Endothelial cell of umbilical vein (primary cell): ENCODE measurements at regions not wholly inside any gene's neighbourhood (a gene's known extent, or its start where the extent isn't known, plus 50 kb on each side); places are given as distances from the start of the nearest gene placed in this dataset.
"Not testable (repeated sequence)": the region's sequence is repeated elsewhere in the genome, so short reads cannot be mapped to it uniquely, and the experiment has no call there.

ENCODE experiments used
- BruUV-seq: library from RNA; stranded (reverse); fragments of 400-500 nt; replicated peaks from 2 replicates; lab custom pipeline; 2021; lab: Mats Ljungman, UMichigan
- CTCF ChIA-PET: fragments of 300-600, 350-600 bp; sonication (Branson Sonifier 250); formaldehyde crosslinking; loops from one replicate; lab custom pipeline; 2021; ENCODE audit warnings: antibody characterized with exemption, inconsistent platforms; lab: Charles Lee
- POLR2A ChIA-PET: fragments of 300-600, 350-600 bp; sonication (Branson Sonifier 250); formaldehyde crosslinking; loops from one replicate; lab custom pipeline; 2021; ENCODE audit warnings: antibody characterized with exemption, inconsistent platforms; lab: Charles Lee
- DNase-seq: peaks from one replicate; pipeline ENCODE4 v3.0.0-alpha.2; 2011; ENCODE audit warnings: low read depth, low spot score
- FAIRE-seq: peaks from 2 replicates; lab custom pipeline; 2011; peaks lifted over from hg19 to GRCh38; lab: Jason Lieb, UNC
- H2AFZ ChIP-seq: 2 replicates; pipeline ENCODE4 v1.6.0; 2012; ENCODE audit warnings: low read depth, low read length, control low read depth, inconsistent platforms
- H3K27ac ChIP-seq: 2 replicates; pipeline ENCODE4 v1.5.1; 2011; ENCODE audit warnings: low read depth, mild to moderate bottlenecking, control low read depth, low read length, moderate library complexity; ENCODE audit not compliant: insufficient read depth
- H3K27me3 ChIP-seq, 2 experiments: 2 replicates each; pipeline versions ENCODE4 v1.6.0 to v1.6.1; 2011; ENCODE audit warnings: low read length in 2 of 2, mixed read lengths in 1 of 2; ENCODE audit not compliant: control insufficient read depth in 2 of 2, insufficient read depth in 2 of 2
- H3K36me3 ChIP-seq, 2 experiments: 2 replicates in 1 of 2; 3 replicates in 1 of 2; pipeline ENCODE4 v1.5.1; 2011; ENCODE audit warnings: low read length in 2 of 2, mild to moderate bottlenecking in 1 of 2, moderate library complexity in 1 of 2; ENCODE audit not compliant: control insufficient read depth in 2 of 2, insufficient read depth in 2 of 2; ENCODE audit errors: extremely low read depth in 1 of 2
- H3K4me1 ChIP-seq: 3 replicates; pipeline ENCODE4 v1.5.1; 2011; ENCODE audit warnings: mild to moderate bottlenecking, low read length; ENCODE audit not compliant: control insufficient read depth, insufficient read depth; ENCODE audit errors: extremely low read depth
- H3K4me2 ChIP-seq: 2 replicates; pipeline ENCODE4 v1.6.1; 2011; ENCODE audit warnings: low read length, control low read depth, mixed read lengths; ENCODE audit not compliant: insufficient read depth
- H3K4me3 ChIP-seq, 3 experiments: fragments of 200-600 bp in 1 of 3; sonication (generic), shearing (Covaris generic) in 1 of 3; replicated peaks in 1 of 3; 2 replicates each; pipeline ENCODE4 v1.5.1; 2011 to 2016; ENCODE audit warnings: control low read depth in 3 of 3, low read length in 3 of 3, mild to moderate bottlenecking in 2 of 3, inconsistent platforms in 1 of 3, low read depth in 1 of 3, moderate library complexity in 1 of 3; ENCODE audit not compliant: insufficient read depth in 1 of 3
- H3K79me2 ChIP-seq: 2 replicates; pipeline ENCODE4 v1.6.0; 2012; ENCODE audit warnings: low read length, inconsistent platforms; ENCODE audit not compliant: control insufficient read depth, insufficient read depth
- H3K9ac ChIP-seq: replicated peaks from 2 replicates; pipeline ENCODE3; 2011; ENCODE audit warnings: low read length, control low read depth; ENCODE audit not compliant: insufficient read depth; ENCODE audit errors: extremely low read depth
- H3K9me1 ChIP-seq: replicated peaks from 3 replicates; pipeline ENCODE4 v1.6.0; 2011; ENCODE audit warnings: mild to moderate bottlenecking, low read length; ENCODE audit not compliant: control insufficient read depth, insufficient read depth; ENCODE audit errors: extremely low read depth
- H3K9me3 ChIP-seq: replicated peaks from 2 replicates; pipeline ENCODE4 v1.5.1; 2012; ENCODE audit warnings: low read length, inconsistent platforms; ENCODE audit not compliant: control insufficient read depth, insufficient read depth
- H4K20me1 ChIP-seq: replicated peaks from 2 replicates; pipeline ENCODE3; 2011; ENCODE audit warnings: mild to moderate bottlenecking, low read length; ENCODE audit not compliant: control insufficient read depth, insufficient read depth; ENCODE audit errors: extremely low read depth
- EZH2 ChIP-seq: IDR thresholded peaks from 2 replicates; pipeline ENCODE4 v1.6.1; 2012; ENCODE audit warnings: borderline replicate concordance, low read depth, mild to moderate bottlenecking, moderate library complexity, low read length, inconsistent platforms; ENCODE audit not compliant: severe bottlenecking
- FOS ChIP-seq: IDR thresholded peaks from 2 replicates; pipeline ENCODE4 v1.6.1; 2011; ENCODE audit warnings: mild to moderate bottlenecking, low read length, moderate library complexity, borderline replicate concordance; ENCODE audit not compliant: insufficient read depth
- GATA2 ChIP-seq: IDR thresholded peaks from 2 replicates; pipeline ENCODE4 v1.7.0; 2011; ENCODE audit warnings: low read depth, mild to moderate bottlenecking, moderate library complexity, mixed read lengths, low read length; ENCODE audit not compliant: insufficient read length, insufficient read depth
- JUN ChIP-seq: IDR thresholded peaks from 2 replicates; pipeline ENCODE4 v1.6.1; 2011; ENCODE audit warnings: borderline replicate concordance, low read depth; ENCODE audit not compliant: insufficient read length, insufficient read depth
- MYC ChIP-seq: IDR thresholded peaks from one replicate; pipeline ENCODE4 v1.6.1; 2011; ENCODE audit warnings: mild to moderate bottlenecking, low read depth, low read length
- POLR2A ChIP-seq: IDR thresholded peaks from 2 replicates; pipeline ENCODE4 v1.6.1; 2012; ENCODE audit warnings: low read depth, mild to moderate bottlenecking, control low read depth, low read length
- POLR2AphosphoS5 ChIP-seq: IDR thresholded peaks from 2 replicates; pipeline ENCODE4 v1.6.1; 2012; ENCODE audit warnings: low read depth, mild to moderate bottlenecking, control low read depth, low read length, moderate library complexity; ENCODE audit not compliant: insufficient read depth
- dilution Hi-C: fragments of 300-500 bp; cut with MboI; formaldehyde crosslinking; loops from one replicate; pipeline ENCODE4 v1.15.0; 2019; ENCODE audit warnings: low sequenced_read_pairs; ENCODE audit not compliant: extremely low pct_ligation_motif_present
- intact Hi-C: fragments of 100-400 bp; cut with micrococcal nuclease; formaldehyde crosslinking; loops from one replicate; pipeline ENCODE4 v1.10.0; 2022
- TF ChIP-seq, protein P1 (sequence below): IDR thresholded peaks from 2 replicates; pipeline ENCODE4 v1.6.1; 2011; ENCODE audit not compliant: insufficient read depth, insufficient read length

GRCh38 chr11:34721646-34722045, 100.8 kb downstream of the EHF start:
- Histone ChIP-seq H3K9me1 (no peaks in the 10 kb centered on the region), H3K9me3 (no peaks in the 10 kb centered on the region), H3K36me3 (no peaks in the 10 kb centered on the region), H4K20me1 (no peaks in the 10 kb centered on the region), H3K79me2 (no peaks in the 10 kb centered on the region), H3K4me2 (no peak overlapping the region), H3K9ac (no peak overlapping the region), H3K4me1 (no peaks in the 10 kb centered on the region), H3K4me3 (no peak overlapping the region), H3K27ac (no peak overlapping the region), H3K27me3 (peaks cover 2 to 5% of the 10 kb centered on the region in 2 experiments), H2AFZ (no peak overlapping the region)
- POLR2A ChIA-PET = no interaction called here
- DNase-seq (no peak), FAIRE-seq (no peak)
- no peak for TF ChIP-seq GATA2
- no peak for TF ChIP-seq POLR2AphosphoS5
- TF ChIP-seq JUN = no peak
- TF ChIP-seq, protein P1, sequence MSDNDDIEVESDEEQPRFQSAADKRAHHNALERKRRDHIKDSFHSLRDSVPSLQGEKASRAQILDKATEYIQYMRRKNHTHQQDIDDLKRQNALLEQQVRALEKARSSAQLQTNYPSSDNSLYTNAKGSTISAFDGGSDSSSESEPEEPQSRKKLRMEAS = no peak
- BruUV-seq = no TSS peak
- dilution Hi-C loops (no loop called here), intact Hi-C loops (no loop called here)
- CTCF ChIA-PET = no interaction called here

DNA sequence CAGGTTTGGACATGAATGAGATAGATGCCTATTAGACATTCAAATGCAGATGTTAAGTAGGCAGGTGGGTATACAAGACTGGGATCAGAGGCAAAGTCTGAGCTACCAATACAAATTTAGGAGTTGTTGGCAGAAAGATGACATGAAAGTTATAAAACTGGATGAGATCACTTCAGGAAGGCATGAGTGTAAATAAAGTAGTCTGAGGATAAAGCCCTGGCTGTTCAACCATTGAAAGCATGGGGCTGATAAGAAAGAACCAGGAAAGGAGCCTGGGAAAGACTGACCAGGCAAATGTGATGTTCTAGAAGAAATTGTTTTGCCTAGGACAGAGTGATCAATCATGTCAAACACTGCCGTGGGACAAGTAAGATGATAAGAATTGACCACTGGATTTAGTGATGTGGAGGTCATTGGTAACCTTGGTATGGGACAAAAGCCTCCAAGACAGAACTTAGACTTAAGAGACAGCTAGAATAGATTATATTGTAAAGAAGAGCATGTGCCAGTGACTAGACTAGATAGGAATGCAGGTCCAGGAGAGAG, 98.5 kb downstream of the EHF start:
- no peak for DNase-seq
- Histone ChIP-seq H3K4me1 (no peaks in the 10 kb centered on the region), H3K9ac (no peak overlapping the region), H3K27ac (no peak overlapping the region), H3K4me2 (no peak overlapping the region), H2AFZ (no peak overlapping the region), H3K27me3 (peaks cover 0 to 2% of the 10 kb centered on the region in 2 experiments), H3K9me3 (no peaks in the 10 kb centered on the region), H4K20me1 (no peaks in the 10 kb centered on the region), H3K9me1 (no peaks in the 10 kb centered on the region), H3K79me2 (no peaks in the 10 kb centered on the region), H3K4me3 (no peak overlapping the region), H3K36me3 (no peaks in the 10 kb centered on the region)
- intact Hi-C loops (no loop called here), dilution Hi-C loops (no loop called here)
- ChIA-PET CTCF (interaction anchor here (1.3 kb wide), 1 partner anchor 13 kb away, joined by 3 read pairs; no protein-coding TSS in a partner anchor), POLR2A (no interaction called here)
- no peak for FAIRE-seq
- no TSS peak for BruUV-seq
- no peak for TF ChIP-seq POLR2A
- TF ChIP-seq JUN = no peak
- TF ChIP-seq FOS = no peak
- TF ChIP-seq EZH2 = no peak
- no peak for TF ChIP-seq MYC
- TF ChIP-seq, protein P1 = no peak

DNA sequence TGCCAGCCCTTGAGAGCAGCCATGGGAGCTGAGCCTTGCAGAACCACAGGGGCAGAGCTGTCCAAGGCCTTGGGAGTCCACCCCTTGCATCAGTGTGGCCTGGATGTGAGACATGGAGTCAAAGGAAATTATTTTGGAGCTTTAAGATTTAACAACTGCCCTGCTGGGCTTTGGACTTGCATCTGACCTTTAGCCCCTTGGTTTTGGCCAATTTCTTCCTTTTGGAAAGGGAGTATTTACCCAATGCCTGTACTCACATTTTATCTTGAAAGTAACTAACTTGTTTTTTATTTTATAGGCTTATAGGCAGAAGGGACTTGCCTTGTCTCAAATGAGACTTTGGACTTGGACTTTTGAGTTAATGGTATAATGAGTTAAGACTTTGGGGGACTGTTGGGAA, 92.7 kb downstream of the EHF start:
- H3K4me2 ChIP-seq, BruUV-seq, H3K27me3 ChIP-seq, H3K9me1 ChIP-seq, dilution Hi-C loops, H3K27ac ChIP-seq, H3K4me1 ChIP-seq, H3K9ac ChIP-seq, FAIRE-seq, H3K36me3 ChIP-seq, intact Hi-C loops, H2AFZ ChIP-seq, H3K4me3 ChIP-seq, H3K79me2 ChIP-seq, H3K9me3 ChIP-seq, POLR2A ChIA-PET, H4K20me1 ChIP-seq, DNase-seq: not testable (repeated sequence)
- CTCF ChIA-PET = interaction anchor here (1.4 kb wide), 1 partner anchor 18 kb away, joined by 3 read pairs; no protein-coding TSS in a partner anchor
